D721Med (cell line): ENCODE measurements at regions not wholly inside any gene's neighbourhood (a gene's known extent, or its start where the extent isn't known, plus 50 kb on each side); places are given as distances from the start of the nearest gene placed in this dataset.

Source experiments
- DNase-seq: peaks from one replicate; pipeline ENCODE4 v3.0.0; 2011; ENCODE audit warnings: low spot score; ENCODE audit not compliant: insufficient read length
- FAIRE-seq: peaks from 2 replicates; lab custom pipeline; 2011; peaks lifted over from hg19 to GRCh38; lab: Jason Lieb, UNC
- TF ChIP-seq, protein P1 (sequence below): IDR thresholded peaks from 2 replicates; pipeline ENCODE4 v1.5.1; 2012; ENCODE audit warnings: mild to moderate bottlenecking, control low read depth; ENCODE audit not compliant: insufficient read depth; ENCODE audit errors: missing control alignments

DNA sequence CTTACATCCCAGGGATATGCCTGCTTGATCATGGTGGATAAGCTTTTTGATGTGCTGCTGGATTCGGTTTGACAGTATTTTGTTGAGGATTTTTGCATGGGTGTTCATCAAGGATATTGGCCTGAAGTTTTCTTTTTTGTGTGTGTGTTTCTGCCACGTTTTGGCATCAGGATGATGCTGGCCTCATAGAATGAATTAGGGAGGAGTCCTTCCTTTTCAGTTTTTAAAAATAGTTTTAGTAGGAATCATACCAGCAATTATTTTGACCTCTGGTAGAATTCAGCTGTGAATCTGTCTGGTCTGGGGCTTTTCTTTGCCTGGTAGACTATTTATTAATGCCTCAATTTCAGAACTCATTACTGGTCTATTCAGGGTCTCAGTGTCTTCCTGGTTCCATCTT is 362.4 kb downstream of the JRKL start:
- FAIRE-seq (no peak), DNase-seq (no peak)
- TF ChIP-seq, protein P1, sequence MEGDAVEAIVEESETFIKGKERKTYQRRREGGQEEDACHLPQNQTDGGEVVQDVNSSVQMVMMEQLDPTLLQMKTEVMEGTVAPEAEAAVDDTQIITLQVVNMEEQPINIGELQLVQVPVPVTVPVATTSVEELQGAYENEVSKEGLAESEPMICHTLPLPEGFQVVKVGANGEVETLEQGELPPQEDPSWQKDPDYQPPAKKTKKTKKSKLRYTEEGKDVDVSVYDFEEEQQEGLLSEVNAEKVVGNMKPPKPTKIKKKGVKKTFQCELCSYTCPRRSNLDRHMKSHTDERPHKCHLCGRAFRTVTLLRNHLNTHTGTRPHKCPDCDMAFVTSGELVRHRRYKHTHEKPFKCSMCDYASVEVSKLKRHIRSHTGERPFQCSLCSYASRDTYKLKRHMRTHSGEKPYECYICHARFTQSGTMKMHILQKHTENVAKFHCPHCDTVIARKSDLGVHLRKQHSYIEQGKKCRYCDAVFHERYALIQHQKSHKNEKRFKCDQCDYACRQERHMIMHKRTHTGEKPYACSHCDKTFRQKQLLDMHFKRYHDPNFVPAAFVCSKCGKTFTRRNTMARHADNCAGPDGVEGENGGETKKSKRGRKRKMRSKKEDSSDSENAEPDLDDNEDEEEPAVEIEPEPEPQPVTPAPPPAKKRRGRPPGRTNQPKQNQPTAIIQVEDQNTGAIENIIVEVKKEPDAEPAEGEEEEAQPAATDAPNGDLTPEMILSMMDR: no peak

DNA sequence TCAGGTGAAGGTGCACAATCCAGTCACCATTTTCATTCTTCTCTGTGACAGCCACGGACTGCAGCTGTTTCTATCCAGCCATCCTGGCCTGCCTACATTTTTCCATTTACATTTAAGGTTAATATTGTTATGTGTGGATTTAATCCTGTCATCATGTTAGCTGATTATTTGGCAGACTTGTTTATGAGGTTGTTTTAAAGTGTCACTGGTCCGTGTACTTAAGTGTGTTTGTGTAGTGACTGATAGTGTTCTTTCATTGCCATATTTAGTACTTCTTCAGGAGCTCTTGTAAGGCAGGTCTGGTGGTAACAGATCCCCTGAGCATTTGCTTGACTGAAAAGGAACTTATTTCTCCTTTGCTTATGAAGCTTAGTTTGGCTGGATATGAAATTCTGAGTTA is 364.2 kb downstream of the JRKL start:
- DNase-seq (no peak), FAIRE-seq (no peak)
- TF ChIP-seq, protein P1: no peak

DNA sequence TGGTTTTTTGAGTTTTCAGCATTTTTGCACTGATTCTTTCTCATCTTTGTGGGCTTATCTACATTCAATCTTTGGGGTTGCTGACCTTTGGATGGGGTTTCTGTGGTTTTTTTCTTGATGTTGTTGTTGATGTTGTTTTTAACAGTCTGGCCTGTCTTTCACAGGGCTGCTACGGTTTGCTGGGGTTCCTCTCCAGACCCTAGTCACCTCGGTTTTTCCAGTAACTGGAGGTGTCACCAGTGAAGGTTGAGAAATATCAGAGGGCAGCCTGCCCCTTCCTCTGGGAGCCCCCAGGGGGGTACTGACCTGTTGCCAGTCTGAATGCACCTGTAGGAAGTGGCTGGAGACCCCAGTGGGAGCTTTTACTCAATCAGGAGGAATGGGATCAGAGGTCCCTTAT is 365.4 kb downstream of the JRKL start:
- no peak for FAIRE-seq
- DNase-seq: no peak
- TF ChIP-seq, protein P1: no peak

DNA sequence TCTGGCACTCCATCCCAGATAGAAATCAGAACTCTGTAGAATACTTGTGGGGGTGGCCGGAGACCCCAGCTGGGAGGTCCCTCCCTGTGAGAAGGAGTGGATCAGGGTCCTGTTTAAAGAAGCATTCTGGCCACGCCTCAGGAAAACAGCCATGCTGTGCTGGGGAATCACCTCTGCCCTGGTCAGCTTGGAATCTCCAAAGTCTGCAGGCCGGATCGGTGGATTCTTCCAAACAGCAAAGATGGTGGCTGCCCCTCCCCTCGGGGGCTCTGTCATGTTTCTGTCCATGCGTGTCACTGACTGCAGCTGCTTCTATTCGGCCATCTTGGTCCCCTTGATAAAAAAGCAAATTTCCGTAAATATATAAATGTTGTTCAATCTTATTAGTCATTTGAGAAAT is 365.9 kb downstream of the JRKL start:
- FAIRE-seq: no peak

DNA sequence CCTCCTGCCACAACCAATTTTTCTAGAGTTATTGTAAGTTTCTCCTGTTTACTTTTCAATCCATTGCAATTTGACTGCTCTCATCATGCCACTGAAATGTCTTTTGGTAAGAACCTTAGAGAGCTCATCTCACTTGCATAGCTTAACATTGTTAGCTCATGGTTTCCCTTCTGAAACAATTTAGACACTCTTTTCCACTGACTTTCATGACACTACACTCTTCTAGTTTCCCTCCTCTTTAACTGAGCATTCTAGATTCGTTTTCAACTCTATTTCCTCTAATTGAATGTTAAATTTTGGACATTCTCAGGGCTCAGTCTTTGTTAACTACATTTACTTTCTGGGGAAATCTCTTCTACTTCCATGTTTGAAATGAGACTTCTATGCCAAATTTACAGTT is 369.1 kb downstream of the JRKL start:
- TF ChIP-seq, protein P1: no peak
- DNase-seq (no peak), FAIRE-seq (no peak)

More for the DNA sequence above, 365.9 kb downstream of the JRKL start:
- no peak for DNase-seq
- TF ChIP-seq, protein P1: no peak

DNA sequence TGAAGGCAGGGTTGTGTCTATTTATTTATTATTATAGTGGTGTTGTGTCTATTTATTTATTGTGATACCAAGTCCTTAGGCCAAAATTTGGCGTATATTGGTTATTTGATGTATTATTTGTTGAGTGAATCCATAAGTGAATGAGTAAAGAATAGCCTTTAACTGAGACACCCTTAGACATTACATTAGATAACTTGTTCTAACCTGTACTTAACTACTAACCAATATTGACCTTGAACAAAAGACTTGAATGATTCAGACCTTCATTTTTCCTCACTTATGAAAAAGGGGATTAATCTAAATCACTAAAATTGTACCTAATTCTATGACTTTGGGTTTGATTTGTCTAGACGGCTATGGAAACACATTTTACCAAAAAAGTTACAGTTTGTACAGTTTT is 370.5 kb downstream of the JRKL start:
- TF ChIP-seq, protein P1: no peak
- no peak for DNase-seq
- no peak for FAIRE-seq

DNA sequence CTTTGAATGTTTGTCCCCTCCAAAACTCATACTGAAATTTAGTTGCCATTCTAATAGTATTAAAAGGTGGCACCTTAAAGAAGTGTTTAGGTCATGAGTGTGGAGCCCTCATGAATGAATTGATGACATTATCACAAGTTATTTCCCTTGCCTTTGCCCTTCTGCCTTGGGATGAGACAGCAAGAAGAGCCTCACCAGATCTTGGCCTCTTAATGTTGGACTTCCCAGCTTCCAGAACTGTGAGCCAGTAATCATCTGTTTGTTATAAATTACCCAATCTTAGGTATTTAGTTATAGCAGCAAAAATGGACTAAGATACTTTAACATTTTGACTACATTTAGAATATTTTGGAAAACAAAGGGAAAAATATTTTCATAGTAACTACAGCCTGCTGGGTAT is 371.0 kb downstream of the JRKL start:
- FAIRE-seq (no peak), DNase-seq (no peak)
- TF ChIP-seq, protein P1: no peak
